ENCODE measurements at regions not wholly inside any gene's neighbourhood (a gene's known extent, or its start where the extent isn't known, plus 50 kb on each side); places are given as distances from the start of the nearest gene placed in this dataset.

DNA sequence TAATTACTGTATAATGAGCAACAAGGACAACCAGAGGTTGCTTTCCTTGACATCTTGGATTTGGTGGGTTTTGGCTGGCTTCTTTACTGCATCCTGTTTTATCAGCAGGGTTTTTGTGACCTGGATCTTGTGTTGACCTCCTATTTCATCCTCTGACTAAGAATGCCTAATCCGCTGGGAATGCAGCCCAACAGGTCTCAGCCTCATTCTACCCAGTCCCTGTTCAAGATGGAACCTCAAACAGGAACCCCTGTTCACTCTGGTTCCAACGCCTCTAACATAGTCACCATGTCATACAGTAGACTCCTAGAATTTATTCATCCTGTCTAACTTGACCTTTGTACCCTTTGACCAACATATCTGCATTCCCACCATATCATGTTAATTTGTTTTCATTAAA lies 183.8 kb upstream of the SOX9 start:
- H3K9me3 Mint-ChIP-seq, result peaks cover 0 to 4% (median 0%) of the 10 kb centered on the region in 3 donors
- H3K36me3 Mint-ChIP-seq, result no peaks in the 10 kb centered on the region
- H3K4me1 Mint-ChIP-seq, result no peaks in the 10 kb centered on the region
- H3K4me3 Mint-ChIP-seq, result no peak overlapping the region
- H3K27me3 Mint-ChIP-seq, result no peaks in the 10 kb centered on the region
- no peak overlapping the region for H3K27ac Mint-ChIP-seq

DNA sequence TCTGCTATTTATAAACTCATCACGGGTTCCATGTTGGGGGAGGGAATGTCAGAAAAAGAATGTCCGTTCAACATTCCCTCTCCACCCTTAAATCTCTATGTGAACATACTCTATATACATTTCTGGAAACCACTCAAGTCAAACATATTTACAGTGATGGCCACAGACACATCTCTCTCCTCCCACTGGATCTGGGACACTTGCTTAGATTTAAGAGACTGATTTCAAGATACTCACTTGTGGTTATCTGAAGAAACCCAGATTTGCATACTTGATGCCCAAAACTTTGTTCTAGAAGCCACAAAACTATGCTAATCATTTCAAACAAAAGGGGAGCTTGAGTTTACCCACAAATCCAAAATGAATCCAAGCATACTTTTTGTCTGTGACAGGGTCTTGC lies 182.9 kb upstream of the SOX9 start:
- peaks cover 0 to 4% (median 0%) of the 10 kb centered on the region in 3 donors for H3K9me3 Mint-ChIP-seq
- no peak overlapping the region for H3K27ac Mint-ChIP-seq
- no peaks in the 10 kb centered on the region for H3K4me1 Mint-ChIP-seq
- H3K27me3 Mint-ChIP-seq, result no peaks in the 10 kb centered on the region
- no peak overlapping the region for H3K4me3 Mint-ChIP-seq
- no peaks in the 10 kb centered on the region for H3K36me3 Mint-ChIP-seq

DNA sequence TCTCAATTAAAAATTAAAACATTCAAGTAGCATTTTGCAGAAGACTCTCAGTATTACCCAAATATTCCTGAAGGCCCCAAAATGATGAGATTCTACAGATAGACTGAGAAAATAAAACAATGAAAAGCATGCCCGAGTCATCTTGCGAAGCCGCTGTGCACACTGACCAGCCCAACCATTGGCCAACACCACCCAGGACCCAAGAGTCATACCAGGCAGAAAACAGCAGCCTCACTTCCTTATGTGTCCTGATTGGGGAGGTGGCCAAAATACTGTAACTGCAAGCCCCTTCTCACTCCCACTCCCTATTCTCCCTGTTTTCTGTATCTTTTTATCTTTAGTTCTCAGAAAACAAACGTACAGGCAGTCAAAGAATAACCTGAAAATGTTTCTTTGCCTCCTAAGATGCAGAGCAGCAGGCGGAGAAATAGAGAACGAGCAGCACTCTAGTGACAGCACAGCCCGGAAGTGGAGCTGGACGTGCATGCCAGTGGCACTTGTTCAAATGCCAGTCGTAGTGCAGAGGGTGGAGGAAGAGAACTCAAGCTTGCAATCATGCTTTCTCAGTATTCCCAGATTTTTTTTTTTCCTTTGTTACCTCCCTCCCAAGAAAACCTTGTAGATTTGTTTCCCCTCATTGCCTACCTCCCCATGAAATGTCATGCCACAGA lies 182.3 kb upstream of the SOX9 start:
- no peak overlapping the region for H3K4me3 Mint-ChIP-seq
- H3K4me1 Mint-ChIP-seq, result no peaks in the 10 kb centered on the region
- no peaks in the 10 kb centered on the region for H3K36me3 Mint-ChIP-seq
- no peak overlapping the region for H3K27ac Mint-ChIP-seq
- H3K27me3 Mint-ChIP-seq, result no peaks in the 10 kb centered on the region
- peaks cover 0 to 4% (median under 1%) of the 10 kb centered on the region in 3 donors for H3K9me3 Mint-ChIP-seq

DNA sequence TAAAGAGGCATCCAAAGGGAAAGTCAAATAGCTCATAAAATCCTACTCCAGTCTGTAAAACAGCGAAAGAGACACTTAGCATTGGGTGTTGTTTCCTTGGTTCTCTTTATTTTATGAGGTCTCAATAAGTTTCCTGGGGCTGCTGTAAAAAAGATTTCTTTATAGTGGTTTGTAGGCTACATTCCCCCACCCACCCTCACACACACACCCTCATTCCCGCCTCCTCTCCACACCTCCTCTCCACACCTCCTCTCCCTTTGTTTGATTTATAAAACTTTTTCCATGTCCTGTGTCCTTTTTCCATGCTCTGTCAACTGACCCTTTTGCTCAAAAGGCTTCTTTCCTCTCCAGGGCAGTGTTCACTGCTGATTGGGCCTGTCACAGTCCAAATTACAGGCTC lies 178.9 kb upstream of the SOX9 start:
- Mint-ChIP-seq H3K4me1 (no peaks in the 10 kb centered on the region), H3K27me3 (no peaks in the 10 kb centered on the region), H3K4me3 (no peak overlapping the region), H3K36me3 (peaks cover 3% of the 10 kb centered on the region), H3K27ac (no peak overlapping the region), H3K9me3 (peaks cover 2 to 13% (median 7%) of the 10 kb centered on the region in 3 donors)

DNA sequence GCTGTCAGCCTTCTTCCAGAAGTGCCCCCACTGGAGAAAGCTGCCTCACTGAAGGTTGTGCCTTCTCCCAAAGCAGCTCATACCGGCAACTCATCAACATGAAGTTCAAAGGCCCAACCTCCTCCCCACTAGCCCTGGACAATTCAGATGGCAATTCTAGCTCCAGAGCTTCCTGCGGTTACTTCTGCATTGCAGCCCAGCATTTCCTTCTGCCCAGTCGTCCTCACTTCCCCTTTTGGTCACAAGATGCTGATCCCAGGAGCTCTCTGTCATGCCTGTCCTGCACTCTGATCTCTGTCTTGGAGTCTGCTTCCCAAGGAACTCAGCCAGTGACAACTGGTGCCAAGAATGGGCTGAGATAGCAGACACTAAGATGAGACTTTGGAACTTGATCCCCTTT lies 178.2 kb upstream of the SOX9 start:
- Mint-ChIP-seq H3K4me3 (no peak overlapping the region), H3K9me3 (peaks cover 2 to 13% (median 5%) of the 10 kb centered on the region in 3 donors), H3K27me3 (no peaks in the 10 kb centered on the region), H3K27ac (peak overlapping the region in 1 of 3 donors; percentile 60), H3K36me3 (peaks cover 3% of the 10 kb centered on the region), H3K4me1 (no peaks in the 10 kb centered on the region)

DNA sequence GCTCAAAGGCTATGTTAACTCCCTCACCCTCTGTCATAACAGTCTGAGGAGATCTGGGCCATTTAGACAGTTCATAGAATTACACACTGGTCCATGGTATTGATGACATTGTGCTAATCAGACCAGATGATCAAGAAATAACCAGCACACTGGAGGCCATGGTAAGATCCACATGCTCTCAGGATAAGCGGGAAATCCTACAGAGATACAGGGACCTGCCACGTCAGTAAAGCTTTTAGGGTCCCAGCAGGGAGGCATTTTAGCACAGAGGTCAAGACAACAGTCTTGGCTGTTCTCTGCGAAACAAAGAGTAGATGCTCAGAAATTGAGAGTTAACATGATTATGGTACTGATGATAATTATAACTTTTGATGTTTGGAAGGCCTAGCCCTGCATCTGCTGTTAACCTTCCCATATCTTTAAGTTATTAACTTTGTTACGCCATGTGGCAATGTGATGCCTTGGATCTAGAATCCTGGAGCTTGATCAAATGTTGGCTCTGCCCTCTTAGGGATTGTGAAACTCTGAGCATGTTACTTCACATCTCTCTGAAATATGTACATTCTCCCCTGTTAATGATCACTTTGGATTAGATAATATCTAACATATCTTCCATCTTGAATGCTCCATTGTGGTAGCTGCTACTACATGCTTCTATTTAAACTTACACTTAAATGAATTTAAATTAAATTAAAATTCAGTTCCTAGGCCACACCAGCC lies 172.0 kb upstream of the SOX9 start:
- Mint-ChIP-seq H3K4me1 (no peaks in the 10 kb centered on the region), H3K36me3 (peaks cover 3% of the 10 kb centered on the region), H3K4me3 (no peak overlapping the region), H3K27me3 (peaks cover 1% of the 10 kb centered on the region), H3K9me3 (peaks cover 2 to 9% (median 7%) of the 10 kb centered on the region in 3 donors), H3K27ac (no peak overlapping the region)

DNA sequence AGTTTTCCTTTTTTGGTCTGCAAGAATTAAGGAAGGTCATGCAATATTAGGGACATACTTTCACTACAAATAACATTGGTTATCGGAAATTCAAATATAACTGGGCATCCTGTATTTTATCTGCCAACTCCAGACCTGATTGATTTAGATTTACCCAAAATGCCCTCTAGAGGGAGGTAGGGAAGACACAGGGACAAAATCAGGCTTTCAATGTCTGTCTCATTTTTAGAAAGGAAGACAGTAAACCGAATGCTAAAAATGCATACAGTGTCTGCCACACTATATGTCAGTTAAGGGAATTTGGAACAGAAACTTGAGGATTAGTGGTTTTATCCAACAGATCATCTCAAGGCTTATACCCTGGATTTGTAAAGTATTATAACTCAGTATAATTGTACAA lies 161.7 kb upstream of the SOX9 start:
- H3K27me3 Mint-ChIP-seq, result no peaks in the 10 kb centered on the region
- H3K9me3 Mint-ChIP-seq, result peaks cover 0 to 9% (median 6%) of the 10 kb centered on the region in 3 donors
- H3K36me3 Mint-ChIP-seq, result no peaks in the 10 kb centered on the region
- H3K4me1 Mint-ChIP-seq, result no peaks in the 10 kb centered on the region
- H3K4me3 Mint-ChIP-seq, result no peak overlapping the region
- H3K27ac Mint-ChIP-seq, result no peak overlapping the region

DNA sequence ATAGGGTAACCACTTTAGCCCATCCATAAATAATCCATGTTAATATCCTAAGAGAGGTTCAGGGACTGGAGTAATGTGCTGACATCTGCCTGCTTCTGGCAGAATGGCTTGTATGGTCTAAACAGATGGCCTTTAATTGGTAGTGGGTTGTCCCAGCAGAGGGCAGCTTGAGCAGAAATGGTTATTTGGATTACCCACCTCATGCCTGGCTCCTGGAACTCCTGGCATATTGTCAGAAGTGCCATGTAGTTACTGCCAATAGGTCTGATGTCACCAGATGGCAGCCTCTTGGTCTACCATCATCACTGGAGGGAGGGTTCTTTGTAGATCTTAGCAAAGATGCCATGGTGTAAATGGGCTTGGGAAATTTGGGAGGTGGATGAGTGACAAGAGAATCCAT lies 157.5 kb upstream of the SOX9 start:
- Mint-ChIP-seq H3K27ac (no peak overlapping the region), H3K4me1 (no peaks in the 10 kb centered on the region), H3K4me3 (no peak overlapping the region), H3K36me3 (no peaks in the 10 kb centered on the region), H3K27me3 (no peaks in the 10 kb centered on the region), H3K9me3 (peaks cover 0 to 7% (median 2%) of the 10 kb centered on the region in 3 donors)

DNA sequence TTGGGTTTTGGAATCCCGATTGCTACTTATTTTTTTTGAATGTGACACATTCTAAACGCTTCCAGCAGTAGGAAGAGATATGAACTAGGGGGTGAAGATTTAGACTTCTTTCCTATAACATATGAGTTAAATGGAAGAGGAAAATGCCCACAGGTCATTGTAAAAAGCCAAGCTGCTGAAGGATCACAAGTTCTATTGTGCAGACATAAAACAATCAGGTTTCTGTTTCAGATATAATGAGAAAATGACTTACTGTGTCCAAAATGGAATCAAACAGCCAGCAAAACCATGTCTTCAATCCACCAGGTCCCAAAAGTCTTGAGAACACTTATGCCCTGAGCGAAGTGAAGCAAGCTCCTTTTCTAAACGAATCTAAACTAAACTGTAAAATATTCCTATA lies 157.0 kb upstream of the SOX9 start:
- no peak overlapping the region for H3K27ac Mint-ChIP-seq
- H3K36me3 Mint-ChIP-seq, result no peaks in the 10 kb centered on the region
- H3K9me3 Mint-ChIP-seq, result peaks cover 0 to 7% (median 2%) of the 10 kb centered on the region in 3 donors
- H3K4me3 Mint-ChIP-seq, result no peak overlapping the region
- H3K27me3 Mint-ChIP-seq, result no peaks in the 10 kb centered on the region
- no peaks in the 10 kb centered on the region for H3K4me1 Mint-ChIP-seq

DNA sequence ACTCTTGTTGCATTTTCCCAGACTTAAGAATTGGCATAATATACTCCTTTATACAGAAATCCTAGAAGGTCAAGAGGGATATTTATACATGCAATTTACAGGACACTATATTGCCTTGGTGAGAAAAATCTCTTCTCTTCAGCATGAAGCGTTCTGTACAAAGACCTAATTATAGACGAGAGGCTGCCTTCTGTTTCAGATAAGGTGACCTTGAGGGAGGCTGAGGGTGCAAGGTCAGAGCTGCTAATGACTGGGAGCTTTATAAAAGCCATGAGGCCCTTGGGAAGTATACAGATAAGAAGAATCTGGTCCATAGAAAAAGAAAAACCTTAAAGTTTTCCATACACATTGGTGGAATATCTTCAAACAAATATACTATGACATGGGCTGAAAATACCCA lies 156.3 kb upstream of the SOX9 start:
- no peaks in the 10 kb centered on the region for H3K4me1 Mint-ChIP-seq
- no peak overlapping the region for H3K4me3 Mint-ChIP-seq
- H3K27me3 Mint-ChIP-seq, result no peaks in the 10 kb centered on the region
- no peak overlapping the region for H3K27ac Mint-ChIP-seq
- peaks cover 0 to 6% (median 2%) of the 10 kb centered on the region in 3 donors for H3K9me3 Mint-ChIP-seq
- no peaks in the 10 kb centered on the region for H3K36me3 Mint-ChIP-seq

DNA sequence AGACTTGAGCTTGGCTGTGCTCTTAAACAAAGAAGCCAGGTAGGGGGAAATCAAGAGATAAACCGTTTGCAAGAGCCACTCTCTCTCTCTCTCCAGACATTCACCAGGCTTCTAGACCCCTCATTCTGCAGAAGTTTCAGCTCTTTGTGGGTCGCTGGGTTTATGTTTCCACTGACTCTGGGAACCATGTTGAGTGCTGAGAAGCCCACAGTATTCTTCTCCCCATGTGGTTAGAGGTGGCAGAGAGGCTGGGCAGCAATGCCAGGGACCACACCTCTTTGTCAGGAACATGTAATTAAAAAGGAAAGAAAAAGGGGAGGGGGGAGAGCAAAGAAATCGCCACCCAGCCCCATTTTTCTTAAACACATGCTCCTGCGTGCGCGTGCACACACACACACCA lies 154.8 kb upstream of the SOX9 start:
- Mint-ChIP-seq H3K27me3 (no peaks in the 10 kb centered on the region), H3K36me3 (no peaks in the 10 kb centered on the region), H3K4me3 (no peak overlapping the region), H3K4me1 (no peaks in the 10 kb centered on the region), H3K9me3 (peaks cover 0 to under 1% (median 0%) of the 10 kb centered on the region in 3 donors), H3K27ac (no peak overlapping the region)

DNA sequence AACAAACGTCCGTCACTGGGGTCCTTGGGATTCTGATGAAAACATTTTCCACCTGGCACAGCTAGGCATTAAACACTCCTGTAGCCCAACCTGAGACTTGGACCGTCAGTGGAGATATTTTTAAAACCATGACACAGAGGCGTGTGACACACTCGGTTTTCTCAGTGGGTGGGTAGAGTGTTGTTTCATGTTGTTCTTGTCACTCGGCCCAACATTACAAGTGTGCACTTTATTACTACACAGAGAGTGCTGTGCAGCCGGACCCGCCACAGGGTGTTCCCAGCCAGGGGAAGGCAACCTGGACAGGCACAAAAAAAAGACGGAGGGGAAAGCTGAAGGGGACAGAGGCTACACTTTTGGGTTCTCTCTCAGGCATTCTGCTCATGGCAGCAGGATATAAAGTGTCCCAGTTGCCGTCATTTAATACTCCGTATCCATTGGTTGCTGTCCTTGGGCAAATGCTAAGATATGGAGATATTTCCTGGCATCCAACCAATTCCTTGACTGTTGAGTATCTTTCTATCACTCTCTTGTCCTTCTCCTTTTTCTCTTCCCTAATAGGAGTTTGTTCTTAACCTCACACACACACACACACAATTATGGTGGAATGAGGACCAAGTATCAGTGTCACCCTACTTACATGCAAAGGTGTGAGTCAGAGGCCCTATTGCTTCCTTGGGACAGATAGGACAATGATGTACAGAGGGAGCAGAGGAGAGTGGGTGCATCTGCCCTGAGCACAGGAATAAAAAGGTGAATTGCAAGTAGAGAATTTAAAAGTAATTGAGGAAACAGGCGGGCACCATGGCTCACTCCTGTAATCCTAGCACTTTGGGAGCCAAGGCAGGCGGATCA lies 154.1 kb upstream of the SOX9 start:
- H3K27ac Mint-ChIP-seq, result no peak overlapping the region
- H3K27me3 Mint-ChIP-seq, result no peaks in the 10 kb centered on the region
- H3K36me3 Mint-ChIP-seq, result no peaks in the 10 kb centered on the region
- no peaks in the 10 kb centered on the region for H3K4me1 Mint-ChIP-seq
- H3K9me3 Mint-ChIP-seq, result no peaks in the 10 kb centered on the region
- H3K4me3 Mint-ChIP-seq, result no peak overlapping the region

DNA sequence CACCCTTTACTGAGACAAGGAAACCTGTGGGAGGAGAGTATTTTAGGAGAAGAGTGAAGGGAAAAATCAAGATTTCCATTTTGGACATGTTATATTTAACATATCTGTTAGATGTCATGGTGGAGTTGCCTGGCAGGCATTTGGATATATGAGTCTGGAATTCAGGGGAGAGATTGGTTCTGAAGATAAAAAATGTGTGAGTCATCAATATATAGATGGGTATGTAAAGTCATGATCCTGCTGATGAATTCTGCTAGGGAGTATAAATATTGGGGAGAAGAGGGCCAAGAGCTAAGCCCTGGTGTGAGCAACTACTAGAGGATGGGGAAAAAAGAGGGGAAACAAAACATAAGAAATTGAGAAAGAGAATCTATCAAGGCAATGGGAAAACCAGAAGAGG lies 151.3 kb upstream of the SOX9 start:
- Mint-ChIP-seq H3K27me3 (no peaks in the 10 kb centered on the region), H3K9me3 (no peaks in the 10 kb centered on the region), H3K36me3 (no peaks in the 10 kb centered on the region), H3K4me3 (no peak overlapping the region), H3K27ac (no peak overlapping the region), H3K4me1 (no peaks in the 10 kb centered on the region)

DNA sequence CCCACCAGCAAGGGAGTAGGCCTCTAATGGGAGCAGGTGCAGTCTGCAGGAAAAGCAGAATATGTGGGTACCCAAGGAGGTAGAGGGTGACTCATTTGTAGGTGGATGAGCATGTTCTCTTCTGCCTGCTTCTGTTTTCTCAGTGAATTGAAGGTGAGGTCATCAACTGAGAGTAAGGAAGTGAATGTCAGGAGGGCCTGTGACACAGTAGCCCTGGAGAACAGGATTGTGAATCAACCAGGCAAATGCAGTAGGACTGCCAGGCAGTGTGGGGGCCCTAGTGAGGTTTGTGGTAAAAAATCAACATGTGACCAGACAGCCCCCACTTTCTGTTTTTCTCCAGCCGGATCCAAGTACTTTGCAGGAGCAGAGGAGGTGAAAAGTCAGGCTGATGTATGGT lies 150.5 kb upstream of the SOX9 start:
- Mint-ChIP-seq H3K36me3 (no peaks in the 10 kb centered on the region), H3K9me3 (peaks cover 0 to 2% (median 0%) of the 10 kb centered on the region in 3 donors), H3K4me1 (no peaks in the 10 kb centered on the region), H3K27me3 (no peaks in the 10 kb centered on the region), H3K27ac (no peak overlapping the region), H3K4me3 (no peak overlapping the region)

DNA sequence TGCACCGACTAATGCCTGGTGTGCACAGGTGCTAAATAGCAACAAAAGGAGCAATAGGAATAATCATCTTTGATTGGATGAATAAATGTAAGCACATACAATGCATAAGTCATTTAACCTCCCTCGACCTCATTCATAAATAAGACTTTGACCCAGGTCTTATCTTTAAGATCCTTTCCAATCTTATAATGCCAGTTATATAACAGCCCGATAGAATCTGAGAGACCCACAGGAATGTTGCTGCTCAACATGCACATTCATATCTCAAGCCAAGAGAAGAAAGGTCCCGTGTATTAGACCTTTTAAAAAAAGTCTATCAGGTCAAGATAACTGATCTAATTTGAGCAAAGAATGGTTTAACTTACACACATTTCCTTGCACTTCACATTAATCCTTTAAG lies 146.8 kb upstream of the SOX9 start:
- Mint-ChIP-seq H3K4me3 (no peak overlapping the region), H3K27ac (no peak overlapping the region), H3K27me3 (no peaks in the 10 kb centered on the region), H3K9me3 (peaks cover 0 to 7% (median 0%) of the 10 kb centered on the region in 3 donors), H3K4me1 (no peaks in the 10 kb centered on the region), H3K36me3 (no peaks in the 10 kb centered on the region)

All from IgD-negative memory B cell (primary cell).